IPS DF 19.7 (cell line): ENCODE measurements at regions not wholly inside any gene's neighbourhood (a gene's known extent, or its start where the extent isn't known, plus 50 kb on each side); places are given as distances from the start of the nearest gene placed in this dataset.
"Not testable (repeated sequence)": the region's sequence is repeated elsewhere in the genome, so short reads cannot be mapped to it uniquely, and the experiment has no call there.

Experiments
- DNase-seq: peaks from one replicate; pipeline ENCODE4 v3.0.0-alpha.2; 2013; ENCODE audit warnings: low read depth, low spot score

- no peak for DNase-seq
Measured at GRCh38 chr10:129059977-129060376, 407.1 kb upstream of the MGMT start.

- DNase-seq: no peak
Measured at GRCh38 chr10:129063212-129063611, 403.8 kb upstream of the MGMT start.

- DNase-seq: no peak
Measured at GRCh38 chr10:129063877-129064276, 403.2 kb upstream of the MGMT start.

- not testable (repeated sequence) for DNase-seq
Measured at GRCh38 chr10:129066529-129066928, 400.5 kb upstream of the MGMT start.

GRCh38 chr10:129071411-129071810, 395.6 kb upstream of the MGMT start:
- not testable (repeated sequence) for DNase-seq

GRCh38 chr10:129074939-129075338, 392.1 kb upstream of the MGMT start:
- no peak for DNase-seq

- no peak for DNase-seq
Measured at GRCh38 chr10:129075508-129075907, 391.5 kb upstream of the MGMT start.

GRCh38 chr10:129075927-129076326, 391.1 kb upstream of the MGMT start:
- DNase-seq: no peak

- DNase-seq: no peak
Measured at GRCh38 chr10:129078346-129078745, 388.7 kb upstream of the MGMT start.

- no peak for DNase-seq
Measured at GRCh38 chr10:129078746-129079145, 388.3 kb upstream of the MGMT start.

GRCh38 chr10:129079705-129080104, 387.3 kb upstream of the MGMT start:
- DNase-seq: no peak

GRCh38 chr10:129085811-129086210, 381.2 kb upstream of the MGMT start:
- no peak for DNase-seq

GRCh38 chr10:129089341-129089740, 377.7 kb upstream of the MGMT start:
- DNase-seq: no peak

GRCh38 chr10:129090165-129090564, 376.9 kb upstream of the MGMT start:
- no peak for DNase-seq

- DNase-seq: no peak
Measured at GRCh38 chr10:129090618-129091366, 376.2 kb upstream of the MGMT start.

- DNase-seq: no peak
Measured at GRCh38 chr10:129093641-129094040, 373.4 kb upstream of the MGMT start.

GRCh38 chr10:129094233-129094632, 372.8 kb upstream of the MGMT start:
- no peak for DNase-seq

- DNase-seq: no peak
Measured at GRCh38 chr10:129094861-129095260, 372.2 kb upstream of the MGMT start.

- DNase-seq: no peak
Measured at GRCh38 chr10:129095680-129096064, 371.4 kb upstream of the MGMT start.

- no peak for DNase-seq
Measured at GRCh38 chr10:129096065-129096984, 370.7 kb upstream of the MGMT start.

GRCh38 chr10:129097776-129098330, 369.2 kb upstream of the MGMT start:
- DNase-seq: no peak

- DNase-seq: no peak
Measured at GRCh38 chr10:129098517-129098916, 368.5 kb upstream of the MGMT start.
